ENCODE measurements at regions not wholly inside any gene's neighbourhood (a gene's known extent, or its start where the extent isn't known, plus 50 kb on each side); places are given as distances from the start of the nearest gene placed in this dataset.
"Not testable (repeated sequence)": the region's sequence is repeated elsewhere in the genome, so short reads cannot be mapped to it uniquely, and the experiment has no call there.

GRCh38 chr5:82424211-82424610, 146.1 kb upstream of the RPS23 start:
- Mint-ChIP-seq H3K27ac (no peak overlapping the region), H3K27me3 (peaks cover 7% of the 10 kb centered on the region), H3K4me3 (no peak overlapping the region), H3K36me3 (no peaks in the 10 kb centered on the region), H3K9me3 (no peaks in the 10 kb centered on the region), H3K4me1 (ENCODE audit: unreplicated experiment) (peaks cover 4% of the 10 kb centered on the region)
- TF ChIP-seq, protein P1, sequence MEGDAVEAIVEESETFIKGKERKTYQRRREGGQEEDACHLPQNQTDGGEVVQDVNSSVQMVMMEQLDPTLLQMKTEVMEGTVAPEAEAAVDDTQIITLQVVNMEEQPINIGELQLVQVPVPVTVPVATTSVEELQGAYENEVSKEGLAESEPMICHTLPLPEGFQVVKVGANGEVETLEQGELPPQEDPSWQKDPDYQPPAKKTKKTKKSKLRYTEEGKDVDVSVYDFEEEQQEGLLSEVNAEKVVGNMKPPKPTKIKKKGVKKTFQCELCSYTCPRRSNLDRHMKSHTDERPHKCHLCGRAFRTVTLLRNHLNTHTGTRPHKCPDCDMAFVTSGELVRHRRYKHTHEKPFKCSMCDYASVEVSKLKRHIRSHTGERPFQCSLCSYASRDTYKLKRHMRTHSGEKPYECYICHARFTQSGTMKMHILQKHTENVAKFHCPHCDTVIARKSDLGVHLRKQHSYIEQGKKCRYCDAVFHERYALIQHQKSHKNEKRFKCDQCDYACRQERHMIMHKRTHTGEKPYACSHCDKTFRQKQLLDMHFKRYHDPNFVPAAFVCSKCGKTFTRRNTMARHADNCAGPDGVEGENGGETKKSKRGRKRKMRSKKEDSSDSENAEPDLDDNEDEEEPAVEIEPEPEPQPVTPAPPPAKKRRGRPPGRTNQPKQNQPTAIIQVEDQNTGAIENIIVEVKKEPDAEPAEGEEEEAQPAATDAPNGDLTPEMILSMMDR (conservative IDR thresholded peaks at IDR 0.05), result no peak
- DNase-seq (ENCODE audit: extremely low spot score, unreplicated experiment), result no peak

GRCh38 chr5:82422751-82423181, 144.6 kb upstream of the RPS23 start:
- Mint-ChIP-seq H3K27me3 (peaks cover 12% of the 10 kb centered on the region), H3K27ac (no peak overlapping the region), H3K36me3 (no peaks in the 10 kb centered on the region), H3K9me3 (no peaks in the 10 kb centered on the region), H3K4me1 (ENCODE audit: unreplicated experiment) (peaks cover 10% of the 10 kb centered on the region), H3K4me3 (no peak overlapping the region)
- TF ChIP-seq, protein P1 (conservative IDR thresholded peaks at IDR 0.05), result no peak
- no peak for DNase-seq (ENCODE audit: extremely low spot score, unreplicated experiment)

- TF ChIP-seq, protein P1 (conservative IDR thresholded peaks at IDR 0.05), result no peak
- Mint-ChIP-seq H3K27me3 (peaks cover 12% of the 10 kb centered on the region), H3K36me3 (no peaks in the 10 kb centered on the region), H3K4me3 (no peak overlapping the region), H3K4me1 (ENCODE audit: unreplicated experiment) (peaks cover 10% of the 10 kb centered on the region), H3K9me3 (no peaks in the 10 kb centered on the region), H3K27ac (no peak overlapping the region)
- DNase-seq (ENCODE audit: extremely low spot score, unreplicated experiment), result no peak
Observed at GRCh38 chr5:82422001-82422740, 144.0 kb upstream of the RPS23 start.

- TF ChIP-seq, protein P1 (conservative IDR thresholded peaks at IDR 0.05), result no peak
- H3K4me1 Mint-ChIP-seq (ENCODE audit: unreplicated experiment), result peaks cover 10% of the 10 kb centered on the region
- no peaks in the 10 kb centered on the region for H3K36me3 Mint-ChIP-seq
- H3K27ac Mint-ChIP-seq, result no peak overlapping the region
- DNase-seq (ENCODE audit: extremely low spot score, unreplicated experiment), result no peak
- H3K9me3 Mint-ChIP-seq, result no peaks in the 10 kb centered on the region
- H3K4me3 Mint-ChIP-seq, result no peak overlapping the region
- H3K27me3 Mint-ChIP-seq, result peaks cover 12% of the 10 kb centered on the region
Observed at GRCh38 chr5:82421119-82421518, 143.0 kb upstream of the RPS23 start.

- peaks cover 12% of the 10 kb centered on the region for H3K27me3 Mint-ChIP-seq
- H3K9me3 Mint-ChIP-seq; H3K4me3 Mint-ChIP-seq; H3K27ac Mint-ChIP-seq; DNase-seq (ENCODE audit: extremely low spot score, unreplicated experiment); H3K4me1 Mint-ChIP-seq (ENCODE audit: unreplicated experiment); H3K36me3 Mint-ChIP-seq: not testable (repeated sequence)
Observed at GRCh38 chr5:82420524-82420923, 142.4 kb upstream of the RPS23 start.

GRCh38 chr5:82419559-82420332, 141.6 kb upstream of the RPS23 start:
- H3K27me3 Mint-ChIP-seq, result peaks cover 10% of the 10 kb centered on the region
- H3K4me1 Mint-ChIP-seq (ENCODE audit: unreplicated experiment), result peaks cover 7% of the 10 kb centered on the region
- no peak overlapping the region for H3K27ac Mint-ChIP-seq
- DNase-seq (ENCODE audit: extremely low spot score, unreplicated experiment), result no peak
- H3K9me3 Mint-ChIP-seq, result no peaks in the 10 kb centered on the region
- TF ChIP-seq, protein P1 (conservative IDR thresholded peaks at IDR 0.05), result no peak
- no peaks in the 10 kb centered on the region for H3K36me3 Mint-ChIP-seq
- H3K4me3 Mint-ChIP-seq, result no peak overlapping the region

All from type B pancreatic cell (in vitro differentiated cells).